H9 (cell line): ENCODE measurements at regions not wholly inside any gene's neighbourhood (a gene's known extent, or its start where the extent isn't known, plus 50 kb on each side); places are given as distances from the start of the nearest gene placed in this dataset.

Experiments used
- DNase-seq: peaks from one replicate; pipeline ENCODE4 v3.0.0-alpha.2; 2017
- H2AFZ ChIP-seq: one replicate; pipeline ENCODE4 v1.6.1; 2013; ENCODE audit warnings: mild to moderate bottlenecking, low read length, control low read depth, moderate library complexity
- H2AK5ac ChIP-seq: 2 replicates; pipeline ENCODE4 v1.6.1; 2013; ENCODE audit warnings: low read length, control low read depth, mixed read lengths; ENCODE audit not compliant: insufficient read length
- H2BK120ac ChIP-seq: one replicate; pipeline ENCODE4 v1.6.1; 2013; ENCODE audit warnings: low read depth, mild to moderate bottlenecking, low read length, control low read depth, inconsistent platforms; ENCODE audit not compliant: poor library complexity, severe bottlenecking
- H2BK12ac ChIP-seq: 2 replicates; pipeline ENCODE4 v1.6.1; 2013; ENCODE audit warnings: low read length, control low read depth, mixed read lengths, low read depth; ENCODE audit not compliant: insufficient read length
- H2BK15ac ChIP-seq: 2 replicates; pipeline ENCODE4 v1.6.1; 2013; ENCODE audit warnings: low read depth, low read length, control low read depth
- H2BK20ac ChIP-seq: one replicate; pipeline ENCODE4 v1.6.1; 2013; ENCODE audit warnings: low read depth, mild to moderate bottlenecking, low read length, control low read depth, inconsistent platforms; ENCODE audit not compliant: poor library complexity, severe bottlenecking
- H2BK5ac ChIP-seq: 2 replicates; pipeline ENCODE4 v1.6.1; 2013; ENCODE audit warnings: low read length, control low read depth, mixed read lengths; ENCODE audit not compliant: insufficient read length
- H3K14ac ChIP-seq: 2 replicates; pipeline ENCODE4 v1.6.1; 2013; ENCODE audit warnings: low read length, control low read depth; ENCODE audit not compliant: insufficient read depth
- H3K18ac ChIP-seq: 2 replicates; pipeline ENCODE4 v1.6.1; 2013; ENCODE audit warnings: low read depth, mild to moderate bottlenecking, mixed read lengths, low read length, control low read depth; ENCODE audit not compliant: insufficient read length
- H3K23ac ChIP-seq: 2 replicates; pipeline ENCODE4 v1.6.1; 2013; ENCODE audit warnings: low read length, control low read depth, mixed read lengths, low read depth; ENCODE audit not compliant: insufficient read length
- H3K23me2 ChIP-seq: 2 replicates; pipeline ENCODE4 v1.6.1; 2013; ENCODE audit warnings: low read depth, mild to moderate bottlenecking, mixed read lengths, low read length, control low read depth; ENCODE audit not compliant: insufficient read length, poor library complexity, severe bottlenecking
- H3K27ac ChIP-seq: 2 replicates; pipeline ENCODE4 v1.5.1; 2013; ENCODE audit warnings: low read length, control low read depth, mixed read lengths, low read depth; ENCODE audit not compliant: insufficient read length
- H3K27me3 ChIP-seq: 2 replicates; pipeline ENCODE4 v1.6.1; 2013; ENCODE audit warnings: low read length, control low read depth, inconsistent platforms; ENCODE audit not compliant: insufficient read depth
- H3K4ac ChIP-seq: 2 replicates; pipeline ENCODE4 v1.6.1; 2013; ENCODE audit warnings: low read depth, mild to moderate bottlenecking, control low read depth, inconsistent platforms, low read length, moderate library complexity
- H3K4me1 ChIP-seq: 2 replicates; pipeline ENCODE4 v1.6.1; 2013; ENCODE audit warnings: low read length, control low read depth, inconsistent platforms; ENCODE audit not compliant: insufficient read depth
- H3K4me2 ChIP-seq: 2 replicates; pipeline ENCODE4 v1.6.1; 2013; ENCODE audit warnings: low read length, control low read depth, mixed read lengths; ENCODE audit not compliant: insufficient read length, insufficient read depth
- H3K56ac ChIP-seq: 2 replicates; pipeline ENCODE4 v1.6.1; 2013; ENCODE audit warnings: low read depth, mild to moderate bottlenecking, mixed read lengths, low read length, control low read depth; ENCODE audit not compliant: insufficient read length
- H3K79me1 ChIP-seq: 2 replicates; pipeline ENCODE4 v1.6.1; 2013; ENCODE audit warnings: low read depth, mild to moderate bottlenecking, moderate library complexity, low read length, control low read depth, inconsistent platforms; ENCODE audit not compliant: insufficient read depth, poor library complexity, severe bottlenecking
- H3K79me2 ChIP-seq: 2 replicates; pipeline ENCODE4 v1.6.1; 2013; ENCODE audit warnings: low read length, control low read depth, inconsistent platforms; ENCODE audit not compliant: insufficient read depth
- H3K9ac ChIP-seq: 2 replicates; pipeline ENCODE4 v1.6.1; 2013; ENCODE audit warnings: low read length, control low read depth, mixed read lengths; ENCODE audit not compliant: insufficient read length; ENCODE audit errors: extremely low read depth
- H3K9me3 ChIP-seq: one replicate; pipeline ENCODE4 v1.6.1; 2013; ENCODE audit warnings: low read depth, low read length, inconsistent platforms; ENCODE audit not compliant: control insufficient read depth
- H3T11ph ChIP-seq: one replicate; pipeline ENCODE4 v1.6.1; 2013; ENCODE audit warnings: mild to moderate bottlenecking, low read length, control low read depth, inconsistent platforms
- H4K20me1 ChIP-seq: one replicate; pipeline ENCODE4 v1.6.1; 2013; ENCODE audit not compliant: control insufficient read depth, insufficient read length, insufficient read depth
- H4K5ac ChIP-seq: 2 replicates; pipeline ENCODE4 v1.6.1; 2013; ENCODE audit warnings: low read depth, mild to moderate bottlenecking, mixed read lengths, low read length, control low read depth; ENCODE audit not compliant: insufficient read length
- H4K8ac ChIP-seq: replicated peaks from 2 replicates; pipeline ENCODE4 v1.6.1; 2013; ENCODE audit warnings: low read length, control low read depth, mixed read lengths, low read depth; ENCODE audit not compliant: insufficient read length
- H4K91ac ChIP-seq: 2 replicates; pipeline ENCODE4 v1.6.1; 2013; ENCODE audit warnings: low read depth, mild to moderate bottlenecking, moderate library complexity, mixed read lengths, low read length, control low read depth; ENCODE audit not compliant: insufficient read length
- H3K27ac Mint-ChIP-seq, 3 experiments: 2 replicates in 2 of 3; 3 replicates in 1 of 3; pipeline ENCODE4 v1.8.0; 2020 to 2021; ENCODE audit warnings: mixed read lengths in 3 of 3, mild to moderate bottlenecking in 1 of 3, moderate library complexity in 1 of 3
- H3K27me3 Mint-ChIP-seq: 2 replicates; pipeline ENCODE4 v1.8.0; 2021; ENCODE audit warnings: low read depth, mild to moderate bottlenecking, moderate library complexity, mixed read lengths
- H3K36me3 Mint-ChIP-seq, 3 experiments: 2 replicates in 2 of 3; 3 replicates in 1 of 3; pipeline ENCODE4 v1.8.0; 2020 to 2021; ENCODE audit warnings: low read depth in 3 of 3, mixed read lengths in 3 of 3; ENCODE audit not compliant: insufficient read depth in 1 of 3
- H3K4me1 Mint-ChIP-seq, 2 experiments: 2 replicates each; pipeline ENCODE4 v1.8.0; 2020; ENCODE audit warnings: mixed read lengths in 2 of 2
- H3K4me3 Mint-ChIP-seq, 2 experiments: 2 replicates in 1 of 2; 3 replicates in 1 of 2; pipeline ENCODE4 v1.8.0; 2020 to 2021; ENCODE audit warnings: mild to moderate bottlenecking in 2 of 2, mixed read lengths in 2 of 2, moderate library complexity in 1 of 2
- H3K9me3 Mint-ChIP-seq, 2 experiments: 2 replicates in 1 of 2; 3 replicates in 1 of 2; pipeline ENCODE4 v1.8.0; 2020; ENCODE audit warnings: mild to moderate bottlenecking in 2 of 2, mixed read lengths in 2 of 2, moderate library complexity in 1 of 2
- CTCF ChIP-seq: fragments of 200-600 bp; sonication (generic); conservative IDR thresholded peaks from 3 replicates; pipeline ENCODE4 v1.8.0; 2021; ENCODE audit warnings: antibody characterized with exemption, mild to moderate bottlenecking
- WGBS: extraction: QIAGEN DNeasy Blood & Tissue Kit; methylation state at CpG from one replicate; pipeline ENCODE4 v1.1.7; 2013; ENCODE audit warnings: missing lambda C conversion rate, low lambda C conversion rate, mixed read lengths; ENCODE audit not compliant: insufficient read length; ENCODE audit errors: extremely low coverage; 5-methylcytosine and 5-hydroxymethylcytosine counted together

- no peak overlapping the region for H3K4me3 Mint-ChIP-seq
Measured at GRCh38 chr1:64401285-64401684, 68.6 kb upstream of the CACHD1 start.

More at GRCh38 chr1:64401285-64401684, 68.6 kb upstream of the CACHD1 start:
- H3K4me1 ChIP-seq, result no peaks in the 10 kb centered on the region
- no peak overlapping the region for H3K23ac ChIP-seq
- TF ChIP-seq CTCF, result no peak
- no peaks in the 10 kb centered on the region for H3K9me3 ChIP-seq
- H3K79me1 ChIP-seq, result no peaks in the 10 kb centered on the region
- H3K14ac ChIP-seq, result no peak overlapping the region
- H3K4me2 ChIP-seq, result no peak overlapping the region
- Mint-ChIP-seq H3K27me3 (peaks cover under 1% of the 10 kb centered on the region; the same call in 1 of the 2 replicates), H3K36me3 (no peaks in the 10 kb centered on the region), H3K27ac (no peak overlapping the region), H3K4me1 (peaks cover 5 to 8% of the 10 kb centered on the region in 2 experiments; a peak in 3 of 4 replicates), H3K9me3 (no peaks in the 10 kb centered on the region)
- H3K56ac ChIP-seq, result no peak overlapping the region
- no peak overlapping the region for H3K18ac ChIP-seq
- no peak overlapping the region for H2BK15ac ChIP-seq
- no peak overlapping the region for H3K4ac ChIP-seq
- DNase-seq, result no peak
- H2BK120ac ChIP-seq, result no peak overlapping the region
- no peak overlapping the region for H2AK5ac ChIP-seq
- H3K9ac ChIP-seq, result no peak overlapping the region
- H3K23me2 ChIP-seq, result no peaks in the 10 kb centered on the region
- no peaks in the 10 kb centered on the region for H3K79me2 ChIP-seq
- no peak overlapping the region for H2BK12ac ChIP-seq
- WGBS, result no CpG with 5 or more reads among the region's 1 CpG
- no peak overlapping the region for H3K27ac ChIP-seq
- H4K20me1 ChIP-seq, result no peaks in the 10 kb centered on the region
- H4K91ac ChIP-seq, result no peak overlapping the region
- no peak overlapping the region for H4K8ac ChIP-seq
- no peak overlapping the region for H4K5ac ChIP-seq
- H2BK20ac ChIP-seq, result no peak overlapping the region
- no peak overlapping the region for H2BK5ac ChIP-seq
- H3T11ph ChIP-seq, result no peak overlapping the region
- no peaks in the 10 kb centered on the region for H3K27me3 ChIP-seq
- no peak overlapping the region for H2AFZ ChIP-seq
